Coronary artery (tissue), 2 donors: ENCODE measurements at regions not wholly inside any gene's neighbourhood (a gene's known extent, or its start where the extent isn't known, plus 50 kb on each side); places are given as distances from the start of the nearest gene placed in this dataset.

Source experiments
- DNase-seq: peaks from one replicate; pipeline ENCODE4 v3.0.0-alpha.2; 2017; ENCODE audit warnings: low spot score
- H3K27ac ChIP-seq, 2 donors: fragments of 200-600 bp; sonication (generic); one replicate each; pipeline ENCODE4 v1.5.1; 2016 to 2019
- H3K4me3 ChIP-seq: fragments of 200-600 bp; sonication (generic); 2 replicates; pipeline ENCODE4 v1.5.1; 2016; ENCODE audit warnings: mild to moderate bottlenecking, moderate library complexity
- TF ChIP-seq, protein P1 (sequence below): fragments of 200-600 bp; sonication (generic); IDR thresholded peaks from one replicate; pipeline ENCODE4 v1.5.1; 2019; ENCODE audit warnings: antibody characterized with exemption

- DNase-seq, result no peak
- Histone ChIP-seq H3K4me3 (no peak overlapping the region), H3K27ac (no peak overlapping the region)
- TF ChIP-seq, protein P1, sequence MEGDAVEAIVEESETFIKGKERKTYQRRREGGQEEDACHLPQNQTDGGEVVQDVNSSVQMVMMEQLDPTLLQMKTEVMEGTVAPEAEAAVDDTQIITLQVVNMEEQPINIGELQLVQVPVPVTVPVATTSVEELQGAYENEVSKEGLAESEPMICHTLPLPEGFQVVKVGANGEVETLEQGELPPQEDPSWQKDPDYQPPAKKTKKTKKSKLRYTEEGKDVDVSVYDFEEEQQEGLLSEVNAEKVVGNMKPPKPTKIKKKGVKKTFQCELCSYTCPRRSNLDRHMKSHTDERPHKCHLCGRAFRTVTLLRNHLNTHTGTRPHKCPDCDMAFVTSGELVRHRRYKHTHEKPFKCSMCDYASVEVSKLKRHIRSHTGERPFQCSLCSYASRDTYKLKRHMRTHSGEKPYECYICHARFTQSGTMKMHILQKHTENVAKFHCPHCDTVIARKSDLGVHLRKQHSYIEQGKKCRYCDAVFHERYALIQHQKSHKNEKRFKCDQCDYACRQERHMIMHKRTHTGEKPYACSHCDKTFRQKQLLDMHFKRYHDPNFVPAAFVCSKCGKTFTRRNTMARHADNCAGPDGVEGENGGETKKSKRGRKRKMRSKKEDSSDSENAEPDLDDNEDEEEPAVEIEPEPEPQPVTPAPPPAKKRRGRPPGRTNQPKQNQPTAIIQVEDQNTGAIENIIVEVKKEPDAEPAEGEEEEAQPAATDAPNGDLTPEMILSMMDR, result no peak
These were observed 194.3 kb downstream of the HAUS1 start for GRCh38 chr18:46298511-46298910.

- no peak for DNase-seq
- TF ChIP-seq, protein P1, result no peak
- H3K4me3 ChIP-seq, result no peak overlapping the region
- H3K27ac ChIP-seq, result no peak overlapping the region
These were observed 195.4 kb downstream of the HAUS1 start for GRCh38 chr18:46299465-46300008.

DNA sequence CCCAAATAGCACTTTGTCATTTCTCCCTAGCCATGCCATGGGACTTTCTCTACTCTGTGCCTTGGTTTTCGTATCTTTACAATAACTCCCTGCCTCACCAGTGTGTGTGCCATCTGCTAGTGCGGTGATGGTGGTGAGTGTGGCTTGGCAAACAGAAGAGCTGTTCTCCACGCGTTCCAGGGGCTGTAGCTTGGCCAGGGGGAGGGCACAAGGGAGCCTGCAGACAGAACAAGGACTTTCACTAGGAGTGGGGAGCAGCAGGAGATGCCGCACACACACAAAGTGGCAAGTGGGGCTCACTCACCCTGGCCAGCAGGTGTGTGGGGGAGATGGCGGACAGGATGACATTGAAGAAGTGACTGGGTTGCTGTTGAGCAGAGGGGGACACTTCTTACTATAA lies 196.9 kb downstream of the HAUS1 start:
- no peak for DNase-seq
- Histone ChIP-seq H3K4me3 (no peak overlapping the region), H3K27ac (no peak overlapping the region)
- TF ChIP-seq, protein P1, result no peak

DNA sequence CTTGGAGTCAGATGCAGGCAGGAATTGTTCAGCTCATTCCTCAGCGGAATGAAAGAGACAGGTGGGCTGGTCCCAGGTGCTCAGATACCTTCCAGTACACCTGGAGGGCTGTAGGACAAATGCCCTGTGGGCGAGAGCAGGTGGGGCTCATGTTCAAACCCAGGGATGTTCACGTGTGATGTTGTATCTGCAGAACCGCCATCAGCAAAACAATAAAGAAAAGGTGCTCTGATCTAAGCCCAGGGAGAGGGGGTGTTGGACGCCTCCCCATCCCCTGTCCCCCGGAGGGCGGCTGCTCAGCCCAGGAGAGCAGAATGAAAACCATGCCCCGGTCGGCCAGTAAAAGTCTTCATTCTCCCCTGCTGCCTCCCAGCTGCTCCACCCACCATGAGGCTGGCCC lies 197.4 kb downstream of the HAUS1 start:
- Histone ChIP-seq H3K4me3 (no peak overlapping the region), H3K27ac (no peak overlapping the region)
- no peak for DNase-seq
- TF ChIP-seq, protein P1, result no peak

DNA sequence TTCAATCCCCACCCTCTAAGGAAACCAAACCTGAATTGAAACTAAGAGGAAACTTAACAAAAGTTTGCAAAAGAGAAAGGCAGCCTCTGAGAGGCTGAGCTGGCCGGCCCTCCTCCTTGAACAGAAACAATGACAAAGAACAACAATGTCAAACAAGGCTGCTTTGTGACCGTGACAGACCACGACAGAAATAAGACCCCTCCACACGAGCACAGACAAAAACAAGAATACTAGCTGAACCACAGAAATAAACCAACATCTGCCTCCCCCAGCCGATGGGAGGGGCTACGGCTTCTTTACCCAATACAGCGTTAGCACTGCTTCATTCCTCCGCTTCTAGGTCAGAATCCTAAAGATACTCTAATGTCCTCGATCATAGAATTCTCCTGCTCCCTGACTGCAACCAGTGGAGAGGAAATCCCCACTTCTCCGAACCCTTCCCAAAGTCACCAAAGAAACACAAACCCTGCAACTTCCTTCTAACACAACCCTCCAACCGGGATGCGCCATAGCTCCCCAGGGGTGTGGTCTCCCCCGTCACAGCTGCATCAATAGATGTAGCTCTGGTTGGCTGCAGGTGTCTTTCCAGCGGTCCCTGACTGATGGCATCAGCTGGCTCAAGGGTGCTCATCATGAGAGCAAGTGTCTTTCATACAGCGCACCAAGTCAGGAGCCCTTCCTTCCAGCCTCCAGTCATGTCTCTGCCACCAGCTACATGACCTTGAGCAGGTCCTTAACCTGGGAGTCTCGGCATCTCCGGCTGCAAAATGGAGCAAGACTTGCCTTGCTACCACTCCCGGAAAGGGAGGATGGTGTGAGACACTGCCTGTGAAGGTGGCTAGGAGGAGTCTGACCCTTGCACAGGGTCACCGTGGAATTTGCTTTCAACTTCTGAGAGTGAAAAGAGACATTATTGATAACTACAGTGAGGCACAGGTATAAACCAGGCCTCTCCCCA lies 198.6 kb downstream of the HAUS1 start:
- DNase-seq, result no peak
- Histone ChIP-seq H3K4me3 (no peak overlapping the region), H3K27ac (no peak overlapping the region)
- TF ChIP-seq, protein P1, result no peak

GRCh38 chr18:46310258-46310657 lies 206.1 kb downstream of the HAUS1 start:
- DNase-seq, result no peak
- Histone ChIP-seq H3K27ac (no peak overlapping the region), H3K4me3 (no peak overlapping the region)
- TF ChIP-seq, protein P1, result no peak
